Neuronal stem cell (in vitro differentiated cells): ENCODE measurements at regions not wholly inside any gene's neighbourhood (a gene's known extent, or its start where the extent isn't known, plus 50 kb on each side); places are given as distances from the start of the nearest gene placed in this dataset.

ENCODE experiments used
- DNase-seq: peaks from one replicate; pipeline ENCODE4 v3.0.0-alpha.2; 2013; ENCODE audit warnings: low spot score
- H2AFZ ChIP-seq: one replicate; pipeline ENCODE4 v1.6.1; 2013; ENCODE audit warnings: mild to moderate bottlenecking, low read length, inconsistent platforms
- H2AK5ac ChIP-seq: 2 replicates; pipeline ENCODE4 v1.6.1; 2013; ENCODE audit warnings: low read depth, mild to moderate bottlenecking, inconsistent platforms, low read length, moderate library complexity, mixed read lengths
- H2BK120ac ChIP-seq: 2 replicates; pipeline ENCODE4 v1.6.1; 2013; ENCODE audit warnings: low read depth, mild to moderate bottlenecking, inconsistent platforms, low read length, moderate library complexity, mixed read lengths
- H2BK12ac ChIP-seq: one replicate; pipeline ENCODE4 v1.6.1; 2013; ENCODE audit warnings: low read length, inconsistent platforms
- H2BK15ac ChIP-seq: 2 replicates; pipeline ENCODE4 v1.6.1; 2013; ENCODE audit warnings: mild to moderate bottlenecking, low read length, inconsistent platforms, mixed read lengths
- H2BK5ac ChIP-seq: one replicate; pipeline ENCODE4 v1.6.1; 2013; ENCODE audit warnings: inconsistent platforms, mild to moderate bottlenecking, low read length, moderate library complexity
- H3K14ac ChIP-seq: one replicate; pipeline ENCODE4 v1.6.1; 2013; ENCODE audit warnings: low read length, inconsistent platforms
- H3K18ac ChIP-seq: 2 replicates; pipeline ENCODE4 v1.6.1; 2013; ENCODE audit warnings: low read length, inconsistent platforms
- H3K23ac ChIP-seq: 2 replicates; pipeline ENCODE4 v1.6.1; 2013; ENCODE audit warnings: low read depth, mild to moderate bottlenecking, mixed read lengths, low read length, inconsistent platforms; ENCODE audit not compliant: poor library complexity
- H3K27ac ChIP-seq: replicated peaks from 3 replicates; pipeline ENCODE4 v1.5.1; 2013; ENCODE audit warnings: low read length, inconsistent platforms
- H3K27me3 ChIP-seq, 3 experiments: 2 replicates each; pipeline ENCODE4 v1.6.1; 2013; ENCODE audit warnings: low read length in 3 of 3, mild to moderate bottlenecking in 2 of 3, inconsistent platforms in 1 of 3, low read depth in 1 of 3, mixed read lengths in 1 of 3, moderate library complexity in 1 of 3; ENCODE audit not compliant: control insufficient read depth in 3 of 3, insufficient read depth in 3 of 3
- H3K36me3 ChIP-seq, 2 donors: replicated peaks in 1 of 2; 2 replicates each; pipeline ENCODE4 v1.6.1; 2013; ENCODE audit warnings: low read length in 2 of 2; ENCODE audit not compliant: control insufficient read depth in 2 of 2, insufficient read depth in 2 of 2
- H3K4ac ChIP-seq: 2 replicates; pipeline ENCODE4 v1.6.1; 2013; ENCODE audit warnings: inconsistent platforms, mild to moderate bottlenecking, low read length, moderate library complexity
- H3K4me1 ChIP-seq, 2 donors: 1 replicate in 1 of 2; 2 replicates in 1 of 2; pipeline ENCODE4 v1.6.1; 2013; ENCODE audit warnings: low read length in 2 of 2, low read depth in 1 of 2; ENCODE audit not compliant: control insufficient read depth in 2 of 2, insufficient read depth in 1 of 2
- H3K4me2 ChIP-seq: one replicate; pipeline ENCODE4 v1.6.1; 2013; ENCODE audit warnings: mild to moderate bottlenecking, low read length, inconsistent platforms; ENCODE audit not compliant: insufficient read depth, poor library complexity, severe bottlenecking
- H3K4me3 ChIP-seq, 2 donors: 2 replicates each; pipeline ENCODE4 v1.5.1; 2013; ENCODE audit warnings: low read length in 2 of 2, mild to moderate bottlenecking in 2 of 2, inconsistent platforms in 1 of 2, moderate library complexity in 1 of 2
- H3K79me1 ChIP-seq: one replicate; pipeline ENCODE4 v1.6.1; 2013; ENCODE audit warnings: low read depth, mild to moderate bottlenecking, inconsistent platforms, low read length, moderate library complexity
- H3K9ac ChIP-seq: one replicate; pipeline ENCODE4 v1.6.1; 2013; ENCODE audit warnings: mild to moderate bottlenecking, low read depth, low read length, inconsistent platforms; ENCODE audit not compliant: poor library complexity
- H3K9me3 ChIP-seq, 2 donors: replicated peaks in 1 of 2; 2 replicates each; pipeline versions ENCODE3 to v1.6.1; 2013; ENCODE audit warnings: low read length in 2 of 2, mild to moderate bottlenecking in 2 of 2, inconsistent platforms in 1 of 2, low read depth in 1 of 2, mixed read lengths in 1 of 2, moderate library complexity in 1 of 2; ENCODE audit not compliant: control insufficient read depth in 2 of 2, insufficient read depth in 1 of 2
- H4K8ac ChIP-seq: one replicate; pipeline ENCODE4 v1.6.1; 2013; ENCODE audit warnings: low read depth, mild to moderate bottlenecking, inconsistent platforms, low read length, moderate library complexity
- H4K91ac ChIP-seq: one replicate; pipeline ENCODE4 v1.6.1; 2013; ENCODE audit warnings: low read length, low read depth, mild to moderate bottlenecking, inconsistent platforms; ENCODE audit not compliant: poor library complexity
- WGBS, 2 donors: extraction: QIAGEN DNeasy Blood & Tissue Kit; methylation state at CpG; one replicate each; pipeline ENCODE4 v1.1.7; 2013; ENCODE audit warnings: missing lambda C conversion rate in 2 of 2, mixed read lengths in 1 of 2; ENCODE audit not compliant: insufficient read length in 2 of 2, insufficient replicate concordance in 1 of 2; ENCODE audit errors: extremely low coverage in 2 of 2; 5-methylcytosine and 5-hydroxymethylcytosine counted together

DNA sequence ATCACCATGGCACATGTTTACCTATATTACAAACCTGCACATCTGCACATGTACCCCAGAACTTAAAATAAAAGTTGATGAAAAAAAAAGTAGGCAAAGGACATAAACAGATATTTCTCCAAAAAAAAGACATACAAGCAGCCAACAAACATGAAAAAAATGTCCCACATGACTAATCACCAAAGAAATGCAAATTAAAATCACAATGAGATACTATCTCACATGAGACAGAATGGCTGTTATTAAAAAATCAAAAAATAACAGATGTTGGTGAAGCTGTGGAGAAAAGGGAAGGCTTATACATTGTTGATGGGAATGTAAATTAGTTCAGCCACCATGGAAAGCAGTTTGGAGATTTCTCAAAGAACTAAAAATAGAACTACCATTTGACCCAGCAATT, 68.0 kb upstream of the FAR2 start:
- H2BK5ac ChIP-seq = no peak overlapping the region
- no peak overlapping the region for H3K4me2 ChIP-seq
- H4K8ac ChIP-seq = no peak overlapping the region
- no peak overlapping the region for H2BK15ac ChIP-seq
- H3K9me3 ChIP-seq = no peaks in the 10 kb centered on the region
- no peaks in the 10 kb centered on the region for H3K4me1 ChIP-seq
- H4K91ac ChIP-seq = no peak overlapping the region
- H2BK12ac ChIP-seq = no peak overlapping the region
- no peak overlapping the region for H3K14ac ChIP-seq
- H3K9ac ChIP-seq = no peak overlapping the region
- no peak for DNase-seq
- no peak overlapping the region for H3K23ac ChIP-seq
- H3K36me3 ChIP-seq = no peaks in the 10 kb centered on the region
- H2AFZ ChIP-seq = no peak overlapping the region
- no peak overlapping the region for H3K4me3 ChIP-seq
- H2AK5ac ChIP-seq = no peak overlapping the region
- H3K27me3 ChIP-seq = no peaks in the 10 kb centered on the region
- H3K18ac ChIP-seq = no peak overlapping the region
- no peak overlapping the region for H3K27ac ChIP-seq
- H3K4ac ChIP-seq = no peak overlapping the region
- H2BK120ac ChIP-seq = no peak overlapping the region
- H3K79me1 ChIP-seq = no peaks in the 10 kb centered on the region

DNA sequence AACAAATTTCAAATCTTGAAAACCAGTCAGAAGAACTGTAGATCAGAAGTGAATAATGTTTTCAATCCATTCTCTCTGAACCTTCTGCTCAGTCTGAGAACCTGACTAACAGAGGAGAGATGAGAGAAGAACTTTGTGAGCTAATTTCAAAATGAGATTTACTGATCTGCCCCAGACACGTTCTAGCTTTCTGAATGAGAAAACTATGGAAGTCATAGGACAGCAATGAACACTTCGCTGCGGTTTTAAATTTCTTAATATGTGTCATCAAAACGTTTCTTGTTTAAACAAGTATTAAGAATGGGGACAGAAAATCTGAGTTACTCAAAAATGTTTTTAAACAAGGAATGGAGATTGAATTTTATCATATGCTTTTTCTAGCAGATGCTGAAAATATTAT, 66.6 kb upstream of the FAR2 start:
- no peak for DNase-seq
- no peak overlapping the region for H2AK5ac ChIP-seq

DNA sequence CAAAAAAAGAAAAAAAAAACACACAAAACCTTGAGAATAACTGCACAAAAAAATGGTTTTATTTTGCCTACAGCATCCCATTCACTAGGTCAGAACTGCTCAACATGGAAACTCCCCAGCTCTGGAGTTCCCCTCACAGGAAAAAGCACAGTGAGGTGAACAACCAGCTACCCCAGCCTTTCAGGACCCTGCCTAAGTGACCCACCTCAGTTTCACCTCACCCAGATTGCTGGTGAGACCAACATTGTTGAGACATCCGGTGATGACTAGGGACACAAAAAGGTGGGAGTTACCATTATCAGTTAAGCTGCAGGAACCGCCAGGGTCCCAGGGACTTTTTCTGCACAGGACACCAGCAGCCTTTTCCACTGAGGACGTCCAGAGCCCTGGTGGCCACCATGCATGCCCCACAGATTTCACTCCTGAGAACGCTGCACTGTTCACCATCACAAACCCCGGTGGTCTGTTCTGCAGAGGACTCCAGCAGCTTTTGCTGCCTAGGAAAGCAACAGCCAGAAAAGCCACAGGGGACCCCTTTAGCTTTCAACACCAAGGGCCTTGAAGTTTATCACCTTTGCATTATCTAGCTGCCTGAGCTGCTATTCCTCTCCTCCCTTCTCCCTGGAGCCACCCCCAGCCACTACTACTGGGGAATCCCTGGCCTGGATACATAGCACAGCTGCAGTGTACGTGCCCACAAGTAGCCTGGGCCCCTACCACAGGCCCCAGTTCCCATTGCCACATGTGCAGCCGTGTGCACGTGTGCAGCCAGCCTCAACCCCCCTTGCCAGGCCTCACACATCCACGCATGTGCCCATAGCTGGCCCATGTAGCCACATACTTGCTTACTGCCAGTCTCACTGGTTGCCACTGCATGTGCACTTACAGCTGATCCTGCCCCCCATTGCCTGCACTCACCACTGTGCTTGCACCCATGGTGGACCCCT, 62.5 kb upstream of the FAR2 start:
- no peak overlapping the region for H2BK12ac ChIP-seq
- H2AK5ac ChIP-seq = no peak overlapping the region
- no peaks in the 10 kb centered on the region for H3K9me3 ChIP-seq
- no peak overlapping the region for H2BK120ac ChIP-seq
- H3K27me3 ChIP-seq = no peaks in the 10 kb centered on the region
- WGBS, 2 donors = no CpG with 5 or more reads among the region's 9 CpGs
- H2AFZ ChIP-seq = no peak overlapping the region
- no peak overlapping the region for H2BK5ac ChIP-seq
- H3K4me3 ChIP-seq = no peak overlapping the region
- H4K8ac ChIP-seq = no peak overlapping the region
- no peaks in the 10 kb centered on the region for H3K36me3 ChIP-seq
- DNase-seq = no peak
- H3K9ac ChIP-seq = no peak overlapping the region
- H3K79me1 ChIP-seq = no peaks in the 10 kb centered on the region
- no peak overlapping the region for H3K14ac ChIP-seq
- no peak overlapping the region for H2BK15ac ChIP-seq
- peak overlapping the region; percentile 5 for H3K23ac ChIP-seq
- no peak overlapping the region for H3K4ac ChIP-seq
- no peak overlapping the region for H3K27ac ChIP-seq
- no peak overlapping the region for H4K91ac ChIP-seq
- no peak overlapping the region for H3K4me2 ChIP-seq
- H3K18ac ChIP-seq = no peak overlapping the region
- no peaks in the 10 kb centered on the region for H3K4me1 ChIP-seq

More for the DNA sequence above, 66.6 kb upstream of the FAR2 start:
- no peak overlapping the region for H3K4me3 ChIP-seq
- no peaks in the 10 kb centered on the region for H3K9me3 ChIP-seq
- no peak overlapping the region for H3K4ac ChIP-seq
- no peak overlapping the region for H3K9ac ChIP-seq
- no peak overlapping the region for H2BK12ac ChIP-seq
- H3K18ac ChIP-seq = no peak overlapping the region
- H2BK120ac ChIP-seq = no peak overlapping the region
- H4K91ac ChIP-seq = no peak overlapping the region
- no peak overlapping the region for H3K27ac ChIP-seq
- H3K27me3 ChIP-seq = no peaks in the 10 kb centered on the region
- no peak overlapping the region for H3K23ac ChIP-seq
- H3K4me1 ChIP-seq = no peaks in the 10 kb centered on the region
- H2BK15ac ChIP-seq = no peak overlapping the region
- no peak overlapping the region for H2BK5ac ChIP-seq
- no peak overlapping the region for H4K8ac ChIP-seq
- H3K36me3 ChIP-seq = no peaks in the 10 kb centered on the region
- H2AFZ ChIP-seq = no peak overlapping the region
- H3K79me1 ChIP-seq = no peaks in the 10 kb centered on the region
- H3K14ac ChIP-seq = no peak overlapping the region
- no peak overlapping the region for H3K4me2 ChIP-seq
- WGBS, 2 donors = no CpG with 5 or more reads among the region's 4 CpGs

DNA sequence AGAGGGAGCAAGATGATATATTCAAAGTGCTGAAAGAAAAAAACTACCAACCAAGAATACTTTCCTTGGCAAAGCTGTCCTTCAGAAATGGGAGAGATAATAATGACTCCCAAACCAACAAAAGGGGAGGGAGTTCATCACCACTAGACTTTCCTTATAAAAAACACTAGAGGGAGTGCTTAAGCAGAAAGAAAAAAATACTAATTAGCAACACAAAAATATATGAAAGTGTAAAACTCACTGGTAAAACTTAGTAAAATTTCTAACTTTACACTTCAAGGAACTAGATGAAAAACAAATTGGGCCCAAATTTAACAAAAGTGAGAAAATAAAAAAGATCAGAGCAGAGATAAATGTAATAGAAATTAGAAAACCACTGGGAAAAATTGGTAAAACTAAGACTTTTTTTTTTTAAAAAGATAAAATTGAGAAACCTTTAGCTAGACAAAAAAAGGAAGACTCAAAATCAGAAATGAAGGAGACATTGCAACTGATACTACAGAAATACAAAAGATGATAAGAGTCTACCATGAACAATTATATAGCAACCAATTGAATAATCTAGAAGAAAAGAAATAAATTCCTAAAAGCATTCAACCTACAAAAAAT, 60.4 kb upstream of the FAR2 start:
- Histone ChIP-seq H2AFZ (no peak overlapping the region), H2AK5ac (no peak overlapping the region), H3K36me3 (no peaks in the 10 kb centered on the region), H3K4me2 (no peak overlapping the region), H2BK12ac (no peak overlapping the region), H4K91ac (no peak overlapping the region), H3K4ac (no peak overlapping the region), H3K27me3 (no peaks in the 10 kb centered on the region), H3K18ac (no peak overlapping the region), H2BK120ac (no peak overlapping the region), H4K8ac (no peak overlapping the region), H3K27ac (no peak overlapping the region), H3K9me3 (peaks cover 0 to 2% of the 10 kb centered on the region in 2 donors), H3K79me1 (no peaks in the 10 kb centered on the region), H2BK15ac (no peak overlapping the region), H3K4me1 (no peaks in the 10 kb centered on the region), H3K4me3 (no peak overlapping the region), H3K23ac (no peak overlapping the region), H3K9ac (no peak overlapping the region), H3K14ac (no peak overlapping the region), H2BK5ac (no peak overlapping the region)
- no peak for DNase-seq
